Neural cell (in vitro differentiated cells): ENCODE measurements at regions not wholly inside any gene's neighbourhood (a gene's known extent, or its start where the extent isn't known, plus 50 kb on each side); places are given as distances from the start of the nearest gene placed in this dataset.
"Not testable (repeated sequence)": the region's sequence is repeated elsewhere in the genome, so short reads cannot be mapped to it uniquely, and the experiment has no call there.

Experiments
- H2AFZ ChIP-seq: fragments of 200-600, 300-800 bp; sonication (generic), shearing (Covaris generic); 2 replicates; pipeline ENCODE4 v1.6.0; 2014; ENCODE audit warnings: low read depth, mild to moderate bottlenecking, antibody characterized with exemption, low read length, moderate library complexity
- H3F3A ChIP-seq: fragments of 200-600 bp; shearing (Covaris generic); 2 replicates; pipeline ENCODE4 v1.6.1; 2016; ENCODE audit warnings: mild to moderate bottlenecking, moderate library complexity, mixed read lengths, antibody characterized with exemption, low read length; ENCODE audit not compliant: insufficient read depth, poor library complexity, severe bottlenecking
- H3K27ac ChIP-seq: fragments of 200-600, 300-800 bp; sonication (generic), shearing (Covaris generic); 2 replicates; pipeline ENCODE4 v1.5.1; 2014; ENCODE audit warnings: mild to moderate bottlenecking, low read length, moderate library complexity
- H3K27me3 ChIP-seq: fragments of 300-800, 200-600 bp; sonication (generic), shearing (Covaris generic); 2 replicates; pipeline ENCODE4 v1.6.0; 2014; ENCODE audit warnings: mild to moderate bottlenecking, low read depth, low read length, moderate library complexity; ENCODE audit not compliant: insufficient read depth
- H3K36me3 ChIP-seq: fragments of 300-800, 200-600 bp; sonication (generic), shearing (Covaris generic); 2 replicates; pipeline ENCODE4 v1.5.1; 2014; ENCODE audit warnings: mild to moderate bottlenecking, antibody characterized with exemption, low read length, moderate library complexity; ENCODE audit not compliant: insufficient read depth
- H3K4me2 ChIP-seq: fragments of 300-800, 200-600 bp; sonication (generic), shearing (Covaris generic); 2 replicates; pipeline ENCODE4 v1.6.0; 2014; ENCODE audit warnings: mild to moderate bottlenecking, low read length
- H3K4me3 ChIP-seq: fragments of 300-800, 200-600 bp; sonication (generic), shearing (Covaris generic); 2 replicates; pipeline ENCODE4 v1.5.1; 2014; ENCODE audit warnings: mild to moderate bottlenecking, low read length, moderate library complexity
- H3K79me2 ChIP-seq: fragments of 200-600 bp; shearing (Covaris generic); replicated peaks from 2 replicates; pipeline ENCODE4 v1.6.0; 2014; ENCODE audit warnings: mild to moderate bottlenecking, low read length, moderate library complexity; ENCODE audit not compliant: insufficient read depth
- H3K9ac ChIP-seq: fragments of 300-800, 200-600 bp; sonication (generic), shearing (Covaris generic); 2 replicates; pipeline ENCODE4 v1.6.1; 2016; ENCODE audit warnings: mild to moderate bottlenecking, low read length, mixed read lengths
- H3K9me2 ChIP-seq: fragments of 200-600 bp; shearing (Covaris generic); 2 replicates; pipeline ENCODE4 v1.6.1; 2016; ENCODE audit warnings: mild to moderate bottlenecking, low read length, mixed read lengths; ENCODE audit not compliant: insufficient read depth
- H3K9me3 ChIP-seq: fragments of 200-600, 300-800 bp; sonication (generic), shearing (Covaris generic); 2 replicates; pipeline ENCODE4 v1.6.1; 2016; ENCODE audit warnings: mild to moderate bottlenecking, mixed run types, low read length, moderate library complexity, mixed read lengths
- H4K20me1 ChIP-seq: fragments of 200-600 bp; shearing (Covaris generic); 2 replicates; pipeline ENCODE4 v1.6.1; 2016; ENCODE audit warnings: mild to moderate bottlenecking, mixed run types; ENCODE audit not compliant: insufficient read depth
- EP300 ChIP-seq: fragments of 450-650 bp; conservative IDR thresholded peaks from 2 replicates; pipeline ENCODE4 v1.6.1; 2014; ENCODE audit warnings: antibody characterized with exemption, mild to moderate bottlenecking, moderate library complexity; ENCODE audit not compliant: poor library complexity, severe bottlenecking
- EZH2 ChIP-seq: fragments of 200-600, 300-800 bp; shearing (Covaris generic), sonication (generic); IDR thresholded peaks from 2 replicates; pipeline ENCODE4 v1.6.1; 2014; ENCODE audit warnings: antibody characterized with exemption, low read length, borderline replicate concordance, mild to moderate bottlenecking; ENCODE audit not compliant: insufficient read depth, poor library complexity, severe bottlenecking
- MXI1 ChIP-seq: fragments of 450-650 bp; conservative IDR thresholded peaks from 2 replicates; pipeline ENCODE4 v1.6.1; 2014; ENCODE audit warnings: antibody characterized with exemption, mild to moderate bottlenecking; ENCODE audit not compliant: poor library complexity, severe bottlenecking
- POLR2AphosphoS5 ChIP-seq: IDR thresholded peaks from 2 replicates; pipeline ENCODE4 v1.6.1; 2012
- RAD21 ChIP-seq: fragments of 450-650 bp; conservative IDR thresholded peaks from 2 replicates; pipeline ENCODE4 v1.6.1; 2014; ENCODE audit warnings: antibody characterized with exemption, mild to moderate bottlenecking, moderate library complexity
- SMC3 ChIP-seq: fragments of 450-650 bp; conservative IDR thresholded peaks from 2 replicates; pipeline ENCODE4 v1.6.1; 2014; ENCODE audit warnings: antibody characterized with exemption, mild to moderate bottlenecking, moderate library complexity; ENCODE audit not compliant: poor library complexity
- TAF1 ChIP-seq: IDR thresholded peaks from 2 replicates; pipeline ENCODE4 v1.6.1; 2012; ENCODE audit warnings: low read depth
- TF ChIP-seq, protein P1 (sequence below): IDR thresholded peaks from 2 replicates; pipeline ENCODE4 v1.6.1; 2012; ENCODE audit warnings: borderline replicate concordance
- TF ChIP-seq, protein P2 (sequence below): fragments of 450-650 bp; IDR thresholded peaks from 2 replicates; pipeline ENCODE4 v1.5.1; 2014; ENCODE audit warnings: antibody characterized with exemption, mild to moderate bottlenecking, moderate library complexity; ENCODE audit not compliant: poor library complexity, severe bottlenecking

DNA sequence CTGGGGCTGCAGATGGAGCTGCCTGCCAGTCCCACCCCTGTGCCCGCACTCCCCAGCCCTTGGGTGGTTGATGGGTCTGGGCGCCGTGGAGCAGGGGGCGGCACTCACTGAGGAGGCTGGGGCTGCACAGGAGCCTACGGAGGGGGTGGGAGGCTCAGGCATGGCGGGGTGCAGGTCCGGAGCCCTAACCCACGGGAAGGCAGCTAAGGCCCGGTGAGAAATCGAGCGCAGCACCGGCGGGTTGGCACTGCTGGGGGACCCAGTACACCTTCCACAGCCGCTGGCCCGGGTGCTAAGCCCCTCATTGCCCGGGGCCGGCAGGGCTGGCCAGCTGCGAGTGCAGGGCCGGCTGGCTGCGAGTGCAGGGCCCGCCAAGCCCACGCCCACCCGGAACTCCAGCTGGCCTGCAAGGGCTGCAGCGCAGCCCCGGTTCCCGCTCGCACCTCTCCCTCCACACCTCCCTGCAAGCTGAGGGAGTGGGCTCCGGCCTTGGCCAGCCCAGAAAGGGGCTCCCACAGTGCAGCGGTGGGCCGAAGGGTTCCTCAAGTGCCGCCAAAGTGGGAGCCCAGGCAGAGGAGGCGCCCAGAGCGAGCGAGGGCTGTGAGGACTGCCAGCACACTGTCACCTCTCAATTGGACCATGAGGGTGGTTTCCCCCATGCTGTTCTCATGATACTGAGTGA lies 80.8 kb upstream of the LUZP2 start:
- H3K9me2 ChIP-seq, H3F3A ChIP-seq, H3K4me3 ChIP-seq, H4K20me1 ChIP-seq, H3K27ac ChIP-seq, H2AFZ ChIP-seq, H3K4me2 ChIP-seq, H3K79me2 ChIP-seq, H3K9ac ChIP-seq, H3K36me3 ChIP-seq, H3K9me3 ChIP-seq, H3K27me3 ChIP-seq: not testable (repeated sequence)

DNA sequence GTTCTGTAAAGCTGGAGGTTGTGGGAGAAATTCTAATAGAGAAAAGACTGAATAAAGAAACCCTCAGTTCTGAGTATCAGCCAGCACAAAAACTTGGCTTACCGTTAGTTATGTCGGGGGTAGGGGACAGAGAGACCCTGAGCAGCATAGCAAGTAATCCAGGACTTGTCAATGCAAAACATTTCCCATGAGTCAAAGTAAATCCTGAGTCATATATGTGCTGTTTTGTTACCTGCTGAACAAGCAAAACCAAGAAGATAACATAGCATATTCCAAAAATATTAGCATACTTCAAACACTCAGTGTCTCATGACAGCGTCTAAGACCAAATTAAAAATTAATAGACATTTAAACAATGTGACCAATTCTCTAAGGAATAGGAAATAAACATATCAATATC lies 75.1 kb upstream of the LUZP2 start:
- Histone ChIP-seq H4K20me1 (no peaks in the 10 kb centered on the region), H3K4me3 (no peak overlapping the region), H3K79me2 (no peaks in the 10 kb centered on the region), H3F3A (no peaks in the 10 kb centered on the region), H3K4me2 (no peak overlapping the region), H3K27me3 (no peaks in the 10 kb centered on the region), H2AFZ (no peak overlapping the region), H3K36me3 (no peaks in the 10 kb centered on the region), H3K9ac (no peak overlapping the region), H3K9me2 (no peaks in the 10 kb centered on the region), H3K9me3 (no peaks in the 10 kb centered on the region), H3K27ac (no peak overlapping the region)
- TF ChIP-seq, protein P1, sequence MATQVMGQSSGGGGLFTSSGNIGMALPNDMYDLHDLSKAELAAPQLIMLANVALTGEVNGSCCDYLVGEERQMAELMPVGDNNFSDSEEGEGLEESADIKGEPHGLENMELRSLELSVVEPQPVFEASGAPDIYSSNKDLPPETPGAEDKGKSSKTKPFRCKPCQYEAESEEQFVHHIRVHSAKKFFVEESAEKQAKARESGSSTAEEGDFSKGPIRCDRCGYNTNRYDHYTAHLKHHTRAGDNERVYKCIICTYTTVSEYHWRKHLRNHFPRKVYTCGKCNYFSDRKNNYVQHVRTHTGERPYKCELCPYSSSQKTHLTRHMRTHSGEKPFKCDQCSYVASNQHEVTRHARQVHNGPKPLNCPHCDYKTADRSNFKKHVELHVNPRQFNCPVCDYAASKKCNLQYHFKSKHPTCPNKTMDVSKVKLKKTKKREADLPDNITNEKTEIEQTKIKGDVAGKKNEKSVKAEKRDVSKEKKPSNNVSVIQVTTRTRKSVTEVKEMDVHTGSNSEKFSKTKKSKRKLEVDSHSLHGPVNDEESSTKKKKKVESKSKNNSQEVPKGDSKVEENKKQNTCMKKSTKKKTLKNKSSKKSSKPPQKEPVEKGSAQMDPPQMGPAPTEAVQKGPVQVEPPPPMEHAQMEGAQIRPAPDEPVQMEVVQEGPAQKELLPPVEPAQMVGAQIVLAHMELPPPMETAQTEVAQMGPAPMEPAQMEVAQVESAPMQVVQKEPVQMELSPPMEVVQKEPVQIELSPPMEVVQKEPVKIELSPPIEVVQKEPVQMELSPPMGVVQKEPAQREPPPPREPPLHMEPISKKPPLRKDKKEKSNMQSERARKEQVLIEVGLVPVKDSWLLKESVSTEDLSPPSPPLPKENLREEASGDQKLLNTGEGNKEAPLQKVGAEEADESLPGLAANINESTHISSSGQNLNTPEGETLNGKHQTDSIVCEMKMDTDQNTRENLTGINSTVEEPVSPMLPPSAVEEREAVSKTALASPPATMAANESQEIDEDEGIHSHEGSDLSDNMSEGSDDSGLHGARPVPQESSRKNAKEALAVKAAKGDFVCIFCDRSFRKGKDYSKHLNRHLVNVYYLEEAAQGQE: no peak
- TF ChIP-seq EZH2 (no peak), EP300 (no peak), POLR2AphosphoS5 (no peak), RAD21 (no peak), TAF1 (no peak), SMC3 (no peak), MXI1 (no peak)

DNA sequence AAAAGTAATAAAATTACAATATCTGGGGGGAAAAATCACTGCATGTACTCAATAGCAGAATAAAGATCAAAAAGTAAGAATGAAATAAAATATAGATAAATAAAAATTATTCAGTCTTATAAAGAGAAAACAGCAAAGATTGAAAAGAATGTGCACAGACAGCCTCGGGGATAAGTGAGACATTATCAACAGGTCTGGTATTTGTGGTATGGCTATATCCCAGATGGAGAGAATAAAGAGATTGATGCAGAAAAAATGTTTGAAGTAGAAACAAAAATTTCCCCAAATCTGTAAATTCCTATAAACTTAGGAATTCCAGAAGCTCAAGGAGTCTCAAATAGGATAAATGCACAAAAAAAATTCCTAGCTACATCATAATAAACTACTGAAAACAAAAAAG lies 74.5 kb upstream of the LUZP2 start:
- Histone ChIP-seq H3K36me3 (no peaks in the 10 kb centered on the region), H3K79me2 (no peaks in the 10 kb centered on the region), H3K9me3 (no peaks in the 10 kb centered on the region), H4K20me1 (no peaks in the 10 kb centered on the region), H3F3A (no peaks in the 10 kb centered on the region), H3K4me3 (no peak overlapping the region), H3K4me2 (no peak overlapping the region), H3K27ac (no peak overlapping the region), H3K9me2 (no peaks in the 10 kb centered on the region), H2AFZ (no peak overlapping the region), H3K9ac (no peak overlapping the region), H3K27me3 (no peaks in the 10 kb centered on the region)
- TF ChIP-seq, protein P2, sequence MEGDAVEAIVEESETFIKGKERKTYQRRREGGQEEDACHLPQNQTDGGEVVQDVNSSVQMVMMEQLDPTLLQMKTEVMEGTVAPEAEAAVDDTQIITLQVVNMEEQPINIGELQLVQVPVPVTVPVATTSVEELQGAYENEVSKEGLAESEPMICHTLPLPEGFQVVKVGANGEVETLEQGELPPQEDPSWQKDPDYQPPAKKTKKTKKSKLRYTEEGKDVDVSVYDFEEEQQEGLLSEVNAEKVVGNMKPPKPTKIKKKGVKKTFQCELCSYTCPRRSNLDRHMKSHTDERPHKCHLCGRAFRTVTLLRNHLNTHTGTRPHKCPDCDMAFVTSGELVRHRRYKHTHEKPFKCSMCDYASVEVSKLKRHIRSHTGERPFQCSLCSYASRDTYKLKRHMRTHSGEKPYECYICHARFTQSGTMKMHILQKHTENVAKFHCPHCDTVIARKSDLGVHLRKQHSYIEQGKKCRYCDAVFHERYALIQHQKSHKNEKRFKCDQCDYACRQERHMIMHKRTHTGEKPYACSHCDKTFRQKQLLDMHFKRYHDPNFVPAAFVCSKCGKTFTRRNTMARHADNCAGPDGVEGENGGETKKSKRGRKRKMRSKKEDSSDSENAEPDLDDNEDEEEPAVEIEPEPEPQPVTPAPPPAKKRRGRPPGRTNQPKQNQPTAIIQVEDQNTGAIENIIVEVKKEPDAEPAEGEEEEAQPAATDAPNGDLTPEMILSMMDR: no peak
- TF ChIP-seq RAD21: no peak
- TF ChIP-seq TAF1: no peak
- TF ChIP-seq SMC3: no peak
- TF ChIP-seq POLR2AphosphoS5: no peak
- TF ChIP-seq MXI1: no peak
- no peak for TF ChIP-seq EZH2
- TF ChIP-seq, protein P1: no peak
- TF ChIP-seq EP300: no peak
